GM21360 (cell line): ENCODE measurements at regions not wholly inside any gene's neighbourhood (a gene's known extent, or its start where the extent isn't known, plus 50 kb on each side); places are given as distances from the start of the nearest gene placed in this dataset.
A peak's percentile ranks its signal among the peaks of the same experiment; 100 is the strongest.
"Not testable (repeated sequence)": the region's sequence is repeated elsewhere in the genome, so short reads cannot be mapped to it uniquely, and the experiment has no call there.

Experiments used
- ATAC-seq: cut with Tn5 transposase; IDR thresholded peaks from one replicate; pipeline ENCODE4 v1.9.1; 2021; ENCODE audit warnings: mild to moderate bottlenecking, moderate library complexity; ENCODE audit not compliant: unreplicated experiment

- no peak for ATAC-seq
Observed at GRCh38 chr2:184049566-184049965, 548.8 kb upstream of the ZNF804A start.

- ATAC-seq = no peak
Observed at GRCh38 chr2:184053326-184053725, 545.0 kb upstream of the ZNF804A start.

GRCh38 chr2:184054419-184054818 is 543.9 kb upstream of the ZNF804A start:
- not testable (repeated sequence) for ATAC-seq

GRCh38 chr2:184057910-184058309 is 540.4 kb upstream of the ZNF804A start:
- no peak for ATAC-seq

GRCh38 chr2:184060268-184060667 is 538.1 kb upstream of the ZNF804A start:
- ATAC-seq = not testable (repeated sequence)

- ATAC-seq = no peak
Observed at GRCh38 chr2:184067502-184067901, 530.8 kb upstream of the ZNF804A start.

GRCh38 chr2:184072470-184072869 is 525.9 kb upstream of the ZNF804A start:
- no peak for ATAC-seq

- ATAC-seq = no peak
Observed at GRCh38 chr2:184078496-184078895, 519.8 kb upstream of the ZNF804A start.

- ATAC-seq = no peak
Observed at GRCh38 chr2:184091456-184091855, 506.9 kb upstream of the ZNF804A start.

GRCh38 chr2:184113696-184114403 is 484.5 kb upstream of the ZNF804A start:
- ATAC-seq = peak; percentile 66

- ATAC-seq = no peak
Observed at GRCh38 chr2:184114439-184114838, 483.9 kb upstream of the ZNF804A start.

- no peak for ATAC-seq
Observed at GRCh38 chr2:184119989-184120800, 478.1 kb upstream of the ZNF804A start.

GRCh38 chr2:184125867-184126266 is 472.5 kb upstream of the ZNF804A start:
- no peak for ATAC-seq

GRCh38 chr2:184129073-184129472 is 469.3 kb upstream of the ZNF804A start:
- ATAC-seq = no peak

GRCh38 chr2:184137955-184138354 is 460.4 kb upstream of the ZNF804A start:
- ATAC-seq = no peak

GRCh38 chr2:184141866-184142265 is 456.5 kb upstream of the ZNF804A start:
- ATAC-seq = no peak

- no peak for ATAC-seq
Observed at GRCh38 chr2:184154438-184154837, 443.9 kb upstream of the ZNF804A start.

- no peak for ATAC-seq
Observed at GRCh38 chr2:184155791-184156190, 442.5 kb upstream of the ZNF804A start.

- no peak for ATAC-seq
Observed at GRCh38 chr2:184157141-184157540, 441.2 kb upstream of the ZNF804A start.

GRCh38 chr2:184162426-184162825 is 435.9 kb upstream of the ZNF804A start:
- no peak for ATAC-seq

- ATAC-seq = not testable (repeated sequence)
Observed at GRCh38 chr2:184168823-184169222, 429.5 kb upstream of the ZNF804A start.

GRCh38 chr2:184169366-184169765 is 429.0 kb upstream of the ZNF804A start:
- ATAC-seq = no peak
